Adrenal gland (tissue), 5 donors: ENCODE measurements at regions not wholly inside any gene's neighbourhood (a gene's known extent, or its start where the extent isn't known, plus 50 kb on each side); places are given as distances from the start of the nearest gene placed in this dataset.

ENCODE experiments used
- POLR2A ChIP-seq, 2 donors: fragments of 450-650 bp; IDR thresholded peaks; one replicate each; pipeline ENCODE4 v1.6.1; 2017; ENCODE audit warnings: antibody characterized with exemption in 2 of 2, mild to moderate bottlenecking in 2 of 2, moderate library complexity in 1 of 2
- TF ChIP-seq, protein P1 (sequence below), 6 experiments: fragments of 450-650 bp in 4 of 6; fragments of 200-600 bp in 2 of 6; sonication (generic) in 1 of 6; IDR thresholded peaks; 1 replicate in 5 of 6; 2 replicates in 1 of 6; pipeline versions ENCODE4 v1.5.1 to v1.8.0; 2016 to 2021; ENCODE audit warnings: antibody characterized with exemption in 6 of 6, mild to moderate bottlenecking in 2 of 6, moderate library complexity in 1 of 6
- donor health status: DM: no; HTN: no; CAD: no.

DNA sequence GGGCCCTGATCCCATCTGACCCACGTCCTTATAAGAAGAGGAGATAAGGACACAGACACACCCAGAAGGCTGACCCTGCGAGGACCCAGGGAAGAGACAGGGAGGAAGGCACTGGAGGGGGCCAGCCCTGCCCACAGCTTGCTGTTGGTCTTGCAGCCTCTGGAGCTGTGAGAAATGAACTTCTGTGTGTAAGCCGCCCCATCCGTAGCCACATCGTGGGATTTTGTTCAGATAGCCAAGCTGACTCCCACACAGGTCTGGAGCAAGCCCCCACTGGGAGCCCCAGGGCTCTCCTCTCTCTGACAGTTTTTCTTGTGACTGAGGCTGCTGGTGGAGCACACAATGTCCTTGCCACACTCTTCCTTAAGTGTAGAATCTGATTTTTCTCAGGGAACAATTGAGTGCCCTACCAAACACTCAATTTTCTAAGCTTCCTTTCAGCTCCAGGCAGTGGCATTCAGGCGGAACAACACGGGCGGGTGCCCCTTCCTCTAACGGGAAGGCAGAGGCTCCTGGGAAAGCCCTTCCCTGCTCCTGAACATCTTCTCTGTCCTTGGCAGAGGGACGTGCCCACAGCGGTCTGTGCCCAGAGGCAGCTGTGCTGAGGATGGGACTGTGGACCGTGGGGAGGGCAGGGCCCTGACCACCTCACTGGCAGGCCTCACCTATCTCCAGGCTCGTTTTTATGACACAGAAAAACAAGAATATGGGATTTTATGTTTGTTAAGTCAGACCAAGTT is 160.6 kb upstream of the SHH start:
- TF ChIP-seq, protein P1, sequence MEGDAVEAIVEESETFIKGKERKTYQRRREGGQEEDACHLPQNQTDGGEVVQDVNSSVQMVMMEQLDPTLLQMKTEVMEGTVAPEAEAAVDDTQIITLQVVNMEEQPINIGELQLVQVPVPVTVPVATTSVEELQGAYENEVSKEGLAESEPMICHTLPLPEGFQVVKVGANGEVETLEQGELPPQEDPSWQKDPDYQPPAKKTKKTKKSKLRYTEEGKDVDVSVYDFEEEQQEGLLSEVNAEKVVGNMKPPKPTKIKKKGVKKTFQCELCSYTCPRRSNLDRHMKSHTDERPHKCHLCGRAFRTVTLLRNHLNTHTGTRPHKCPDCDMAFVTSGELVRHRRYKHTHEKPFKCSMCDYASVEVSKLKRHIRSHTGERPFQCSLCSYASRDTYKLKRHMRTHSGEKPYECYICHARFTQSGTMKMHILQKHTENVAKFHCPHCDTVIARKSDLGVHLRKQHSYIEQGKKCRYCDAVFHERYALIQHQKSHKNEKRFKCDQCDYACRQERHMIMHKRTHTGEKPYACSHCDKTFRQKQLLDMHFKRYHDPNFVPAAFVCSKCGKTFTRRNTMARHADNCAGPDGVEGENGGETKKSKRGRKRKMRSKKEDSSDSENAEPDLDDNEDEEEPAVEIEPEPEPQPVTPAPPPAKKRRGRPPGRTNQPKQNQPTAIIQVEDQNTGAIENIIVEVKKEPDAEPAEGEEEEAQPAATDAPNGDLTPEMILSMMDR (IDR thresholded peaks at IDR 0.05), result no peak
- no peak for TF ChIP-seq POLR2A (IDR thresholded peaks at IDR 0.05)
